GM12873 (cell line): ENCODE measurements at regions not wholly inside any gene's neighbourhood (a gene's known extent, or its start where the extent isn't known, plus 50 kb on each side); places are given as distances from the start of the nearest gene placed in this dataset.

ENCODE experiments used
- CTCF ChIP-seq: IDR thresholded peaks from 2 replicates; pipeline ENCODE4 v1.5.1; 2012; ENCODE audit warnings: low read depth, mild to moderate bottlenecking, moderate library complexity, low read length, control low read depth; ENCODE audit not compliant: insufficient read depth; ENCODE audit errors: missing control alignments

GRCh38 chr2:82985572-82986197, 1473.4 kb downstream of the SUCLG1 start:
- TF ChIP-seq CTCF = no peak

- no peak for TF ChIP-seq CTCF
Measured at GRCh38 chr2:82968358-82968757, 1490.7 kb downstream of the SUCLG1 start.

- TF ChIP-seq CTCF = no peak
Measured at GRCh38 chr2:82964341-82964740, 1494.7 kb downstream of the SUCLG1 start.

- no peak for TF ChIP-seq CTCF
Measured at GRCh38 chr2:82959727-82960126, 1499.4 kb downstream of the SUCLG1 start.

- no peak for TF ChIP-seq CTCF
Measured at GRCh38 chr2:82954868-82955267, 1504.2 kb downstream of the SUCLG1 start.

GRCh38 chr2:82939211-82939610, 1519.9 kb downstream of the SUCLG1 start:
- TF ChIP-seq CTCF = no peak

- no peak for TF ChIP-seq CTCF
Measured at GRCh38 chr2:82913566-82913965, 1545.5 kb downstream of the SUCLG1 start.
